ENCODE measurements at regions not wholly inside any gene's neighbourhood (a gene's known extent, or its start where the extent isn't known, plus 50 kb on each side); places are given as distances from the start of the nearest gene placed in this dataset.

GRCh38 chr1:60584371-60584770 is 498.0 kb upstream of the NFIA start:
- no peak for TF ChIP-seq EZH2phosphoT487 (IDR thresholded peaks at IDR 0.05; ENCODE audit: low read depth)
- no peak for TF ChIP-seq CTCF (IDR thresholded peaks at IDR 0.05; ENCODE audit: low read depth, low read length)

Measured in OCI-LY3 (cell line).